ENCODE measurements at regions not wholly inside any gene's neighbourhood (a gene's known extent, or its start where the extent isn't known, plus 50 kb on each side); places are given as distances from the start of the nearest gene placed in this dataset.

DNA sequence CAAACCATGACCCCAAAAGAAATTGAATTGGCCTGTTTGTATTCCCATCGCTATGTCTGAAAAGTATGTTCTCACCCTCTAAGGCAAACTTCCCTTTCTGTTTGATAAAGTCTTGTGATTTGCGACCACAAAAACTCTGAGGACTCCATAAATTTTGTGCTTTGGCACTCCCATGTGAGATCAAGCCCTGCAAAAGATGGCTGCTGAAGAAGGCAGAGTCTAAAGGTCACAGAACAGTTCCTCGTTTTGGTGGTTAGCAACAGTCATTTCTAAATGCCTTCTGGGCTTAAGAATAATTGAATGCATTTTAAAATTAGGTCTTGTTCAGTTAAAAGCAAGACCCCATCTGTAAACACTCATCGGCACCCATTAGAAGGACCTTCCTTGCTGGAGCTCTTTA, 441.6 kb downstream of the OMA1 start:
- TF ChIP-seq, protein P1, sequence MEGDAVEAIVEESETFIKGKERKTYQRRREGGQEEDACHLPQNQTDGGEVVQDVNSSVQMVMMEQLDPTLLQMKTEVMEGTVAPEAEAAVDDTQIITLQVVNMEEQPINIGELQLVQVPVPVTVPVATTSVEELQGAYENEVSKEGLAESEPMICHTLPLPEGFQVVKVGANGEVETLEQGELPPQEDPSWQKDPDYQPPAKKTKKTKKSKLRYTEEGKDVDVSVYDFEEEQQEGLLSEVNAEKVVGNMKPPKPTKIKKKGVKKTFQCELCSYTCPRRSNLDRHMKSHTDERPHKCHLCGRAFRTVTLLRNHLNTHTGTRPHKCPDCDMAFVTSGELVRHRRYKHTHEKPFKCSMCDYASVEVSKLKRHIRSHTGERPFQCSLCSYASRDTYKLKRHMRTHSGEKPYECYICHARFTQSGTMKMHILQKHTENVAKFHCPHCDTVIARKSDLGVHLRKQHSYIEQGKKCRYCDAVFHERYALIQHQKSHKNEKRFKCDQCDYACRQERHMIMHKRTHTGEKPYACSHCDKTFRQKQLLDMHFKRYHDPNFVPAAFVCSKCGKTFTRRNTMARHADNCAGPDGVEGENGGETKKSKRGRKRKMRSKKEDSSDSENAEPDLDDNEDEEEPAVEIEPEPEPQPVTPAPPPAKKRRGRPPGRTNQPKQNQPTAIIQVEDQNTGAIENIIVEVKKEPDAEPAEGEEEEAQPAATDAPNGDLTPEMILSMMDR (IDR thresholded peaks at IDR 0.05): no peak
- TF ChIP-seq POLR2AphosphoS5 (IDR thresholded peaks at IDR 0.05; ENCODE audit: insufficient read depth in 1 of 2, low read depth in 1 of 2) (no peak), POLR2A (IDR thresholded peaks at IDR 0.05) (no peak)

Data from vagina (tissue), 2 donors.